Ureter (tissue), 1 donor: ENCODE measurements at regions not wholly inside any gene's neighbourhood (a gene's known extent, or its start where the extent isn't known, plus 50 kb on each side); places are given as distances from the start of the nearest gene placed in this dataset.
A peak's percentile ranks its signal among the peaks of the same experiment; 100 is the strongest.
"Not testable (repeated sequence)": the region's sequence is repeated elsewhere in the genome, so short reads cannot be mapped to it uniquely, and the experiment has no call there.

Source experiments
- DNase-seq: peaks from one replicate; pipeline ENCODE4 v3.0.0-alpha.2; 2020; ENCODE audit warnings: low spot score
- donor health status: DM: yes; HTN: yes; CAD: no.

GRCh38 chr7:25664593-25664992 is 436.3 kb upstream of the NPVF start:
- DNase-seq, result no peak

GRCh38 chr7:25665374-25665773 is 437.1 kb upstream of the NPVF start:
- peak; percentile 68 for DNase-seq

- DNase-seq, result no peak
These were observed 437.8 kb upstream of the NPVF start for GRCh38 chr7:25665903-25666670.

- no peak for DNase-seq
These were observed 438.4 kb upstream of the NPVF start for GRCh38 chr7:25666671-25667060.

GRCh38 chr7:25669281-25669781 is 441.0 kb upstream of the NPVF start:
- no peak for DNase-seq

GRCh38 chr7:25669961-25670841 is 441.9 kb upstream of the NPVF start:
- DNase-seq, result peak; percentile 52

GRCh38 chr7:25671111-25671510 is 442.8 kb upstream of the NPVF start:
- no peak for DNase-seq

GRCh38 chr7:25672496-25672895 is 444.2 kb upstream of the NPVF start:
- no peak for DNase-seq

GRCh38 chr7:25675789-25676474 is 447.6 kb upstream of the NPVF start:
- no peak for DNase-seq

GRCh38 chr7:25677595-25677994 is 449.3 kb upstream of the NPVF start:
- DNase-seq, result no peak

GRCh38 chr7:25678215-25678614 is 449.9 kb upstream of the NPVF start:
- DNase-seq, result no peak

GRCh38 chr7:25680636-25681035 is 452.4 kb upstream of the NPVF start:
- no peak for DNase-seq

GRCh38 chr7:25684360-25684759 is 456.1 kb upstream of the NPVF start:
- DNase-seq, result no peak

GRCh38 chr7:25686493-25686892 is 458.2 kb upstream of the NPVF start:
- no peak for DNase-seq

- no peak for DNase-seq
These were observed 457.8 kb upstream of the NFE2L3 start for GRCh38 chr7:25694211-25694610.

GRCh38 chr7:25694699-25695098 is 457.3 kb upstream of the NFE2L3 start:
- DNase-seq, result no peak

- no peak for DNase-seq
These were observed 455.4 kb upstream of the NFE2L3 start for GRCh38 chr7:25696571-25696970.

- no peak for DNase-seq
These were observed 453.4 kb upstream of the NFE2L3 start for GRCh38 chr7:25698451-25699113.

- DNase-seq, result not testable (repeated sequence)
These were observed 451.9 kb upstream of the NFE2L3 start for GRCh38 chr7:25700141-25700540.

GRCh38 chr7:25704413-25704812 is 447.6 kb upstream of the NFE2L3 start:
- no peak for DNase-seq

GRCh38 chr7:25706764-25707163 is 445.2 kb upstream of the NFE2L3 start:
- DNase-seq, result no peak
